ENCODE measurements at regions not wholly inside any gene's neighbourhood (a gene's known extent, or its start where the extent isn't known, plus 50 kb on each side); places are given as distances from the start of the nearest gene placed in this dataset.
"Not testable (repeated sequence)": the region's sequence is repeated elsewhere in the genome, so short reads cannot be mapped to it uniquely, and the experiment has no call there.

DNA sequence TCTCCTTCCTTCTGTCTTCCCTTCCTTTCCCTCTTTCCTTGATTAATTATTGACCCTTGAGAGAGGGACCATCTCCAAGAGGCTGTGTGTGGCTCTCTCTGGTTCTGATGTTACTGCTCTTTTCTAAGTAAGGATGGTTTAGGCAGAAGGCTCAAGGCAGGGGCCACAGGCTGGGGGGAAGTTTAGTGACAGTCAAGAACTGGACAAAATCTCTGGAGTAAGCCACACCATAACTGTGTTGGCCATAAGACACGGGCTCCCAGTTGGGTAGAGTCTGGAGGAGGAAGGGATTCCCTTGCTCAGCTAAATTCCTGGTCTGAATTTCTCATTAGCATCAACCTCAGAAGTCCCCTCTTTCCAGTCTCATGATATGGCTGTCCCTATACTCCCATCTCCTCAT lies 74.7 kb downstream of the BUD13 start:
- no peak for DNase-seq (ENCODE audit: low read depth)

DNA sequence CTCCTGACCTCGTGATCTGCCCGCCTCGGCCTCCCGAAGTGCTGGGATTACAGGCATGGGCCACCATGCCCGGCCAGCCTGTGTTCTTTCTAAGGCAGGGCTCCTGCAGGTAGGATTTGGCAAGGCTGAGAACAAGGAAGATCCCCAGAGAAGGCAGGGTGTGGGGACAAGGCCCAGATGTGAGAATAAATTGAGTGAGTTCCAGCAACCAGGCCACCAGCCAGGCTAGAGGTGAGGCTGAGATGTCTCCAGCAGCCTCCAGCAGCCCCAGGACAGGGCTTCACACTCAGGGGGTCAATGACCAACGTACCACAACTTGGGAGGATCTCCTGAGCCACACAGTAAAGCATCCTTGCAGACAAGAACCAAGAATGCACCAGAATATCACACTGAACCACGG lies 75.1 kb downstream of the BUD13 start:
- no peak for DNase-seq (ENCODE audit: low read depth)

DNA sequence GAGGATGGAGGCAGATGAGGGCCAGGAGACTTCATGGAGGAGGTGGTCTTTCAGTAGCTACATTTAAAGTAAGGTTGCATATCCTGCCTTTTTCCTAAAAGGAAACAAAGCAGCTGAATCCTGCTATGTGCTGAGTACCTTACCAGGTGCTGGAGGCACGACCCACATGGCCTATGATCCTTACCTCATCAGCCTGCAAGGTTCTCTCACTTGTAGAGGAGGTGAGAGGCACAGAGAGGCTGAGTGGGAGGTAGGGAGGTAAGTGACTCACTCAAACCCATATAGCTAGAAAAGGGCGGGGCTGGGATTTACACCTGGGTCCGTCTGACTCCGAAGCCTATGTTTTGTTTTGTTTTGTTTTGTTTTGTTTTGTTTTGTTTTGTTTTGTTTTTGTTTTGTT lies 75.8 kb downstream of the BUD13 start:
- DNase-seq (ENCODE audit: low read depth): no peak

DNA sequence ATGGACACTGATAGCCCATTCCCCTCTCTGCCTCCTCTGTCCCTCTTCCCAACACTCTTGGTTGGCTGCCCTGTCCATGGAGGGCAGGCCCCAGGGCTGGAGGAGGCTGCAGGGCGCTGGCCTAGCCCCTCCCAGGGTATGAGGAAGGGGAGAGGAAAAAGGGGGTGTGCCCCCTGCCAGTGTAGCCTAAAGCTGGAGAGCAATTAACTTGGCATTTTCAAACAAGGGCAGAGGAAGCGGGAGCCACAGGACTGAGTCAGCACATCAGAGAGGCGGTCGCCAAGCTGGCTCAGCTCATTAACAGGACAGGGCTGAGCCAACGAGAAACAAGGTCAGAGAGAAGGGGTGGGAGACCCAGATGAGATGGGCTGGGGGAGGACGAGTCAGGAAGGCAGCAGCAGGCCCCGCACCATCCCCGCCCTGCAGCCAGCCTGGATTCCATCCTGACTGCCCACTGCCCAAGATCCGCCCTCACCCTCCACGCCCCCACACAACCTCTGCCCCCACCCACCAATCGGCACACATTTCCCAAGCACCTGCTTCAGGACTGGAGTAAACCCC lies 76.3 kb downstream of the BUD13 start:
- DNase-seq (ENCODE audit: low read depth): no peak

DNA sequence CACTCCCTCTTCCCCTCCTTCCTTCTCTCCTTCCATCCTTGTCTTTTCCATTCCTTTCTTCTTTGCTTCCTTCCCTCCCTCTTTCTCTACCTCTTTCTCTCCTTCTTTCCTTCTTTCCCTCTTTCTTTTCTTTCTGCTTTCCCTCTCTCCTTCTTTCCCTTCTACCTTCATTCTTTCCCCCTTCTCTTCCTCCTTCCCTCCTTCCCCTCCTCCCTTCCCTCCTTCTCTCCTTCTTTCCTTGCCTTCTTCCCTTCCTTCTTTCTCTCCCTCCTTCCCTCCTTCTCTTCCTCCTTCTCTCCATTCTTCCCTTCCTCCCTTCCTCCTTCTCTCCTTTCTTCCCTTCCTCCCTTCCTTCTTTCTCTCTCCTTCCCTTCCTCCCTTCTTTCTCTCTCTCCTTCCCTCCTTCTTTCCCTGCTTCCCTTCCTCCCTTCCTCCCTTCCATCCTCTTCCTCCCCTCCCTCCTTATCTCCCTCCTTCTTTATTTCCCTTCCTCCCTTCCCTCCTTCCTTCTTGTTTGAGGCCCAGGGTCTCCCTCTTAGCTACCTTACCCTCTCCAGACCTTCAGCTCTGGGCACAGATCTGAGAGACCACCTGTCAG lies 77.0 kb downstream of the BUD13 start:
- DNase-seq (ENCODE audit: low read depth): no peak

DNA sequence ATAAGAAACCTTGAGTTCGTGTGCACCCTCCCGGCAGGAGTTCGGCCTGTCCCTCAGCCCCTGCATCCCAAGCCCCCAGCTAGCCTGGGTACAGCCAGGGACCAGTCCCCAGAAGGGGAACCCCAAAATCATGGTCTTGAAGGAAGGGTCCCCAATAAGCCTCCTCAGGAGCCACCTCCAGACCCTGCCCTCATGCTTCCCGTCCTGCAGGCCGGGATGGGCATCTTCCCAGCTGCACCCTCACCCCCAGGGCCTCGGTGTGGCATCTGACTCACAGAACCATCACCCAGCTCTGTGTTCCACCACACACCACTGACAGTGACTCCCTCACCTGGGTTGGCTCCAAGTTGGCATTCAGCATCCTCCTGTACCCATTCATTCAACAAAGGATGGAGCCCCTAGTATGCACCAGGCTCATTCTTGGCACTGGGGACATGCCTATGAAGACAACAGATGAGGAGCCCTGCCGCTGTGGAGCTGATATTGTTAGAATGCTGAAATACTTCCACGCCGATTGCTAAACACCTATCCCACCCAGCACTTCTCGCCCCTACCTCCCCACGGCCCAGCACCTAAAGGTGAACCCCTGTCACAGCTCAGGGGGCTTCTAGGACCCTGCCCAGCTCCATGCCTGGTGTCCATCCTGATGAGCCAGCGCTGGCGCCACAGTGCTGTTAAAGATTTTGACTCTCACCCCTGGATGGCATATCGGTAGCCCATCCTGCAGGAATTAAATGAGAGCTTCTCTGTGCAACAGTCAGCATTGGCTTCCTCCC lies 77.8 kb downstream of the BUD13 start:
- no peak for DNase-seq (ENCODE audit: low read depth)

DNA sequence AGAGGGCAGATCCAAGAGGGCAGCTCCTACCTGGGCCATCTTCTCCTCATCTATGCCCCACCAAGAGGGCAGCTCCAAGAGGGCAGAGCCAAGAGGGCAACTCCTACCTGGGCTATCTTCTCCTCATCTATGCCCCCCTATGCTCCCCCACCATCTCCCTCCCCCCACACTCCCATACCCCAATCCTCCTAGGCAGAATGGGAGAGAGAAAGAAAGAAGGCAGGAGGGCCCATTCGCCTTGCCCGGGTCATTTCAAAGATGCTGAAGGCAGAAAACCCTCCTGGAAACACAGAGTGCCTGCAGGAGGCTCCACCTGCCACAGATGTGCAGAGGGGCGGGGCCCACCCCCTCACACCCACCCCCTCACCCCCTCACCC lies 78.5 kb downstream of the BUD13 start:
- DNase-seq (ENCODE audit: low read depth): no peak

DNA sequence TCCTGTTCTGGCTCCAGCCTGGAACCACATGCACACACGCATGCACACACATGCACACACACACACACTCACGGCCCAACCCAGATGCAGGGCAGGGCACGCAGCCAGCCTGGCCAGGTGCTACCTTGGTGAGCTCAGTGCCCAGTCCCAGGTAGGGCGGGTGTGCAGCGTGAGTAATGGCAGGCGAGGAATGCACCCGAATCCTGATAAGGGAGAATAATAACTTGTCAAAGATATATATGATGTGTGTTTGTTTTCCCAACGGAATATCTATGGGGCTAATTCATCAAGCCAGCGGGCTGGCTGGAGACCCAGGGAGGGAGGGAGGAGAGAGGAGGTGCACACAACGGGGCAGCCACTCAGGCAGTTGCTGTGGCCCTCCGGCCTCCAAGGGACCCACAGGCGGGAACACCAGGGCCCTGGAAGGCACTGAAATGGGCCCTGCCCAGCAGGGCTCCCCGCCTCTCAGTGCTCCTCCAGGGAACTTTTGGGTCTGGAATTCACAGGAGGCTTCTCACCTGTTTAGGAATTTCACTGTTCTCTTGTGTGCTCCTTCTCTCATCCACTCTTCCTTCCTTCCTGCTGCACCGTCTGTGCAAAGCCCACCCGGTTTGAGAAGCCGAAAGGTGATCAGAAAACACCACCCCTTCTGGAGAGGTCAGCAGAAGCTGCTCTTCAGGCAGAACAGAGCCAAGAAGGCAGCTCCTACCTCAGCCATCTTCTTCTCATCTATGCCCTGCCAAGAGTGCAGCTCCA lies 79.0 kb downstream of the BUD13 start:
- no peak for DNase-seq (ENCODE audit: low read depth)

DNA sequence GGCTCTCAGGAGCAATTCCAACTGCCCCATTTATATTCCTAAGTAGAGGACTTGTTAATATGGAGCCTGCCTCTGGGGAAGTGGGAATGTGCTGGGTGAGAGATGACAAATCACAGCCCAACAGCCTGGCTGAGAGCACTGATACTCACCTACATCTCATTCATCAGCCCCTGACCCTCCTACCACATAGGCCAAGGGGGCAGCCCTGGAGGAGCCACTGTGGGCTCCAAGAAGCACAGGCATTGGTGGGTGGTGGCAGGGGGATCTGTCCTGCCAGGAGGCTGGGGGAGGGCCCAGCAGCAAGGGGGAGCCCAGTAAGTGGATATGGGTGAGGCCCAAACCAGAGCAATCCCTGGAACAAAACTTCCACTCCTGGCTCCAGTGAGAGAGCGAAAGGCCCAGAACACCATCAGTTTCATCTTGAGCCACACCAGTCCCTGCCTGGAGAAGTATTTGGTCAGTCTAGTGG lies 79.7 kb downstream of the BUD13 start:
- no peak for DNase-seq (ENCODE audit: low read depth)

DNA sequence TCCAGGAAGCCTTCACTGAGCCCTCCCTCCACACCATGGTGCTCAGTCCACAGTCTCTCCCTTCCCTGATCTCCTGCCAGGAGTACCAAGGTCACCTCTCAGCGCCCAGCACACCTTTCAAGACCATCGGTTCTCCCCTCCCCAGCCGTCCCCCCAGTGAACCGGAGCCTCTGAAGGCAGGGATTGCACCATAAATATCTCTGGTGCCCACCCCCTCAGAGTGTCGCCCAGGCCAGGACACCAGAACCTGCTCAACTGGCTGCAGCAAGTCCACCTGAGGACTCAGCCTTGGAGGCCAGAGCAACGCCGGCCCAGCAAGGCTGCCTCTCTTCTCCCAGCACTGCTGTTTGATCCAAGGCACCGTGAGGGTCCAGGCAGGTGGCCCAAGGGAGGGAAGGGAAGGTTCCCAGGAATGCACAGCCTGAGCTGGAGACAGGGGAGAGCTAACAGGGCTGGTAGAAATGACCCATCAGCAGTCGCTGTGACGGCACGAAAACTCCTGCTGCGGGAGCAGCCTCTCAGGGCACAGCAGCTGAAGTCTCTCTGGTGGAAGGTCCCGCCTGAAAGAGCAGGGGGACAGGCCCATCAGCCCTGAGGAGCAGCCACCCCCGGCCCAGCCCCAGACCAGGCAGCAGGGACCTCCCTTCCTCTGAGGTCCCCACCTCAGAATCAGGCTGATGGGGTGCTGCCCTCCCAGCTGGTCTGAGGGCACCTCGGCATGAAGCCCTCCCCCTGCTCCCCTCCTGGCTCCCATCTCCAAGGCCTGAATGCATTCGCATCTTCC lies 80.3 kb downstream of the BUD13 start:
- DNase-seq (ENCODE audit: low read depth): no peak

DNA sequence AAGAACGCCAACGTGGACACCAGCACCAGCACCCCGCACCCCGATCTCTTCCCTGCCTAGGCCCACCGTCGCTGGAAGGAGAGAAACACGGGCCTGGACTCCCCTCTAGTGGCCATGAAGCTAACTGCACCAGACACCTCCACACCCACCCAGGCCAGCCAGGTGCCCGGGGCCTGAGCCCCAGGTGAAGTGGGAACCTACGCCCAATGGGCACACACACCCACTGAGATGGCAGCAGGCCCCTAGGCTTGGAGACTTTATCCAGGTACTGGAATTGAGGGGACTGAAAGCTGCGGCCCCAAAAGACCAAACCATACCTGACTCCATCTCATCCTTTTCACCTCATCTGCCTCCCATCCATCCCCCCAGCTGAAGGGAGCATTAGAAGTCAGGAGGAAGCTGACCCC lies 81.0 kb downstream of the BUD13 start:
- no peak for DNase-seq (ENCODE audit: low read depth)

DNA sequence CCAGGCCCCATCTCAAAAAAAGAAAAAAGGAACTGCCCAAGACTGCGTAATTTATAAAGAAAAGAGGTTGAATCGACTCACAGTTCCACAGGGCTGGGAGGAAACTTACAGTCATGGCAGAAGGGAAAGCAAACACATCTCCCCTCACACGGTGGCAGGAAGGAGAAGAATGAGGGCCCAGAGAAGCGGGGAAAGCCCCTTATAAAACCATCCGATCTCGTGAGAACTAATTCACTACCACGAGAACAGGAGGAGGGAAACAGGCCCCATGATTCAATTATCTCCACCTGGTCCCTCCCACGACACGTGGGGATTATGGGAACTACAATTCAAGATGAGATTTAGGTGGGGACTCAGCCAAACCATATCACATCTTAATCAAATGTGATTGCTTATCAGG lies 82.2 kb downstream of the BUD13 start:
- no peak for DNase-seq (ENCODE audit: low read depth)

DNA sequence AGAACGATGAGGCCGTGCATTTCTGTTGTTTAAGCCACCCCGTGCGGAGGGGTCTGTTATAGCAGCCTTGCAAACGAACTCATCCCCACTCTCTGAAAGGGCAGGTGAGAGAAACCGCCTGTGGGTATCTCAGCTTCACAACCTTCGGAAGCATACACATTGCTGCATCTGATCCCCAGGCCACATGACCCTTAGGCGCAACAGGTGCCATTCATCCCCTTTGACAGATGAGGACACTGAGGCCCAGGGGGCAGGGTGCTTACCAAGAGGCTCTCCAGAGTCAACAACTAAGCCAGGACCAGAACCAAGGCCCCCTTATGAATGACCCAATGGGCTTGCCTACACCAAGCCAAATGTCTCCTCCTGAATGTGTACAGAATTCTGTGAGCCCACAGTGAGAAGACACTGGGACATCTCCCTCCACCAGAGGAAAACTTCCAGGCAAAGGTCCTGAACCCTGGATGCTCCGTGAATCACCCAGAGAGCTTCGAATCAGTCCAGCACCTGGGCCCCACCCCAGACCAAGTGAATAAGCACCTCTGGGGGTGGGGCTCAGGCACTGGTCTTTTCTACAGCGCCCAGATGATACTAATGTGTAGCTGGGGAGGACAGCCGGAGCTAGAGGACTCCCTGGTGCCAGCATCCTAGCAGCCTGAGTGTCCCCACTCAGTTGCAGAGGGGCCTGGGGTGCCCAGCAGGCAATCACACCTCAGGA lies 83.2 kb downstream of the BUD13 start:
- no peak for DNase-seq (ENCODE audit: low read depth)

DNA sequence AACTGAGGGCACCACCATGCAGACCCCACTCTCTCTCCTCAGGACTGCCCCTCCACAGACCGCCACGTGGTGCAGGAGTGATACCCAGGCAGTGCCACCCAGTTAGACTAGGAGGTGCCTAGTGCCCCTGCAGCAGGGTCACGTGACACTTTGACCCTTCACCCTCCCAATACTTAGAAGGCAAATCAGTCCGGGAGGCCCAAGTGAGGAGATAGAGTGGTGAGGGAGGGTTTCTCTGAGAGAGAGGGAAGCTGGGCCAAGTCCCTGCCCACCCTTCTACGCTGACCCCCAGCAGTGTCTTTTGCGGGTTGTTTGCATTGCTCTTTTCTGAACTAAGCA lies 84.6 kb downstream of the BUD13 start:
- no peak for DNase-seq (ENCODE audit: low read depth)

DNA sequence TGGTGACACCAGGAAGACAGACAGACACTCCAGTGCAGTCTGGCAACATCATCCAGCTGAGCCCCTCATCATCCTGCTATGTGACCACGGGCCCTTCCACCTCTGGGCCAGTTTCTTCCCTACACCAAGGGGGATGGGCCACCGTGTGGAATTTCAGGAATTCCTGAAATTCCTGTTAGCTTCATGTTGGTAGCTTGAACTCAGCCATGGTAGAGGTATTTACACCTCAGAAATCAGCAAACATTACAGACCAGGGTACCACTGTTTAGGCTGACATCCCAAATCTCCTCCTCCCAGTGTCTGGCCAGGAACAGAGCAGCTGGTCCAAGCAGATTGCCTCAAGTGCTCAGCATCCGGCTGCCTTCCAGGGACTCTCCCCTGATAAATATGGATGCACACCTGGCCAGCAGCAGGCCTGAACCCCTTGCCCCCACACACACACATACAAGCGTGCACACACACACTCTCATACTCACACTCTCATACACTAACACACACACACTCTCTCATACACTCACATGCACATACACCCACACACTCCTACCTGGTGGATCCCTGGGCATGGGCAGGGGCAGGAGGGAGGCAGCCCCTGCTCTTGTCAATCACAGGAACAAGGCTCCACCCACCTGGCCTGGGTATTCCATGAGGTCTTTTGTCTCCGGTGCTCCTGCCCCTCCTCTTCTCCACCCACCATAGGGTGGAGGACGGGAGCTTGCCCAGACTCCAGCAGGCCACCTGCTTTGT lies 85.2 kb downstream of the BUD13 start:
- no peak for DNase-seq (ENCODE audit: low read depth)

DNA sequence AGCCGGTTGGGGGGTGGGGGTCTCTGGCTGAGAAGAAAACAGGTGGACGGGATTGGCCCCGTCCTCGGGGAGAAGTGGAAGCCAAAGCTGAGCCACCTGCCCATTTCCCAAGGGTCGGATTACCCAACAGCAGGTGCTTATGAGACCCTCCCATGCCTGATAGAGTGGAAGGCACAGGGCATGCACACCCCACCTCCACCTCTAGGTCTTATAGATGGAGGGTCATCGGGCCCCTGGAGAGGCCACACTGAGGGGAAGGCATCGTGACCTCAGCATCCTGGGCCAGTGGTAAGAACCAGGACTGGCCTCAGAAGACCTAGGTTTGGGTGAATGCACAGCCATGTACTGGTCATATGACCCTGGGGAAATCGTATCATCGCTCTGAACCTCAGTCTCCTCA lies 85.9 kb downstream of the BUD13 start:
- DNase-seq (ENCODE audit: low read depth): no peak

DNA sequence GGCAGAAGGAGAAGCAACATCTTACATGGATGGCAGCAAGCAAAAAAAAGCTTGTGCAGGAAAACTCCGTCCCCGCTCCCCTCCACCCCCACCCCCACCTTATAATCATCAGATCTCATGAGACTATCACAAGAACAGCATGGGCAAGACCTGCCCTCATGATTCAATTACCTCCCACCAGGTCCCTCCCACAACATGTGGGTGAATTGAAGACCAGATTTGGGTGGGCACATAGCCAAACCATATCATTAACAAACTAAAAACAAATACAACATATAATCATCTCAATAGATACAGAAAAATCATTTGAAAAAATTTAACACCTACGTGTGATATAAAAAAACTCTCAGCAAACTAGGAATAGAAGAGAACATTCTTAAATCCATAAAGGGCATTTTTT lies 88.8 kb downstream of the BUD13 start:
- no peak for DNase-seq (ENCODE audit: low read depth)

DNA sequence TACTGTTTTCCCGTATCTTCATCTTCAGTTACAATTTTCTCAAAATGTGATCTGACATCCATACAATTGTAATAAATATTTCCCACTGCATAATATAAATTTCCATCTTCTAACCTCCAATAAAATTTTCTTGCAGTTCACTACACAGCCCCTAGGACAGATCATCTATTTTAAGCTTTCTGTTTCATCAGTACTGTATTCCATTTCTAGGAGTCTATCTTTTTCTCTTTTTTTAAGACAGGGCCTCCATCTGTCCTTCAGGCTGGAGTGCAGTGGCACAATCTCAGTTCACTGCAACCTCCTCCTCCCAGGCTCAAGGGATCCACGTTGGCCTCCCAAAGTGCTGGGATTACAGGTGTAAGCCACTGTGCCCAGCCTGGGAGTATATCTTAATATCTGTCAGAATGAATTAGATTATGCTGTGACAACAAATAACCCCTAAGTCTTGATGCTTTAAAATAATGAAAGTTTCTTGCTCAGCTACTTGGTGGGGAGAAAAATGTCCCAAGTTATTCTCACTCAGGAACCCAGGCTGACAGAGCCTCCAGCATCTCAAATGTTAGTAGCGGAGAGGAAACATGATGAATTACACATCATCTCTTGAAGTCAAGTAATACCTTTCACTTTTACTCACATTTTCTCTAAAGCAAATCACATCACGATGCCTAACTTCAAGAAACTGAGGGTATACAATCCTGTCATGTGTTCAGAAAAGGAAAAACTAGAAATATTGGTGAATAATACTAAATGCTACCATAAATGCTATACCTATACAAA lies 92.2 kb downstream of the BUD13 start:
- no peak for DNase-seq (ENCODE audit: low read depth)

DNA sequence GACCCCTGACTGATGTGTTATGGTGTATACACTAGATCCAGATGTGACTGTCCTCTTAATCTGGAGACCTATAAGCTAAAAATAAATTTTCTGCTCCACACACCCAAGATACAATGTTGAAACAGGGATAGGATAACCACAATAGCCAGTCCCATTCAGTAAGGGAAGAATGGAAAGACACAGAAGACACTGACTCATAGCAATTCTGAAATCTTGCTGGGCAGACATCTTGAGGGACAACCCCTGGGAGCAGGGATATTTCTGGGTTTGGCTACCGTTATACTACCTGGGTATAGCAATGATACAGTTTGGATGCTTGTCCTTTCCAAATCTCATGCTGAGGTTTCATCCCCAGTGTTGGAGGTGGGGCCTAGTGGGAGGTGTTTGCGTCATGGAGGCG lies 93.9 kb downstream of the BUD13 start:
- DNase-seq (ENCODE audit: low read depth): no peak

DNA sequence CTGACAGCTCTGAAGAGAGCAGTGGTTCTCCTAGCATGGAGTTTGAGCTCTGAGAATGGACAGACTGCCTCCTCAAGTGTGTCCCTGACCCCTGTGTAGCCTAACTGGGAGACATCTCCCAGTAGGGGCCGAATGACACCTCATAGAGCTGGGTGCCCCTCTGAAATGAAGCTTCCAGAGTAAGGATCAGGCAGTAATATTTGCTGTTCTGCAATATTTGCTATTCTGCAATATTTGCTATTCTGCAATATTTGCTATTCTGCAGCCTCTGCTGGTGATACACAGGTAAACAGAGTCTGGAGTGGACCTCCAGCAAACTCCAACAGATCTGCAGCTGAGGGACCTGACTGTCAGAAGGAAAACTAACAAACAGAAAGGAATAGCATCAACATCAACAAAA lies 105.5 kb downstream of the BUD13 start:
- not testable (repeated sequence) for DNase-seq (ENCODE audit: low read depth)

All from T-helper 22 cell (primary cell).